GM12872 (cell line): ENCODE measurements at regions not wholly inside any gene's neighbourhood (a gene's known extent, or its start where the extent isn't known, plus 50 kb on each side); places are given as distances from the start of the nearest gene placed in this dataset.

Experiments
- CTCF ChIP-seq: IDR thresholded peaks from 3 replicates; pipeline ENCODE4 v1.5.1; 2011; ENCODE audit warnings: low read depth, mild to moderate bottlenecking, low read length, moderate library complexity; ENCODE audit not compliant: insufficient read depth

GRCh38 chr2:18804536-18804935 is 215.2 kb upstream of the NT5C1B start:
- no peak for TF ChIP-seq CTCF

GRCh38 chr2:18803141-18803939 is 214.0 kb upstream of the NT5C1B start:
- TF ChIP-seq CTCF, result no peak

- TF ChIP-seq CTCF, result no peak
These were observed 211.0 kb upstream of the NT5C1B start for GRCh38 chr2:18800240-18800971.

DNA sequence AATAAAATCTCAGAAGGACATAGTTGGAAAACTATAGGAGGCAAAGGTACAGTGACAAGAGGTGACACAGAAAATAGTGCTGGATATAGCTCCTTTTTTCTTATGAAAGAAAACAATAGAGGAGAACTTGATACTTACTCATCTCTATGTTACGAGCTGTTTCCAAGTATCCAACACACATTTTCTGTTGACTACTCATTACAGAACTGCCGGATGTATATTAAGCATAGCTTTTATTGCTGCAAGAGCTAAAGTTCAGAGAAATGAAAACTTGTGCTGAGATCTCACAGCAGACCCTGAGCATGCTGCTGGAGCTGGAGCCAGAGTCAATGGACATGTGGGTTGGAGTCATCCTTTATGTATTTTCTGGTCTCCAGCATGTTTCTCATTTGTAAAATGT is 210.0 kb upstream of the NT5C1B start:
- no peak for TF ChIP-seq CTCF

GRCh38 chr2:18797133-18797845 is 207.9 kb upstream of the NT5C1B start:
- TF ChIP-seq CTCF, result no peak

DNA sequence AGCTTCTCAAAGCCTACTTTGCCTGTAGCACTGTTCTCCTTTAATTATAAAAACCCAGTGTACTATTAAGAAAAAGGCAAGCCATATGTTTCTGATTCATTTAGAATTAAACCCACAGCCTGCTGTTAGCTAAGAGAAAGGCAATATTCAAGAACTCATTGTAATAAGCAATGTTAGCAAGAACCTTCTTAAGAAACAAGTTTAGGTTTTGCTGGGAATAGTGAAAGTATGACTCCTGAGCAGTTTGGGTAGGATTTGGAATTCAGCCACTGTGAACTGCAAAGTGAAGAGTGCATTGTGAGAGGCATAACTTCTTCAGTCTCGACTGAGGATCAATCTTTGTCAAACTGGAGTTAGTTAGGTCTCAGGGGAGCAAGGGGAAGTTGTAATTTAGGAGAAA is 206.5 kb upstream of the NT5C1B start:
- no peak for TF ChIP-seq CTCF

- no peak for TF ChIP-seq CTCF
These were observed 203.3 kb upstream of the NT5C1B start for GRCh38 chr2:18792684-18793083.
